GM18499 (cell line): ENCODE measurements at regions not wholly inside any gene's neighbourhood (a gene's known extent, or its start where the extent isn't known, plus 50 kb on each side); places are given as distances from the start of the nearest gene placed in this dataset.
"Not testable (repeated sequence)": the region's sequence is repeated elsewhere in the genome, so short reads cannot be mapped to it uniquely, and the experiment has no call there.

ENCODE experiments used
- ATAC-seq: cut with Tn5 transposase; IDR thresholded peaks from one replicate; pipeline ENCODE4 v1.9.1; 2021; ENCODE audit warnings: moderate number of reproducible peaks; ENCODE audit not compliant: insufficient read depth, unreplicated experiment

DNA sequence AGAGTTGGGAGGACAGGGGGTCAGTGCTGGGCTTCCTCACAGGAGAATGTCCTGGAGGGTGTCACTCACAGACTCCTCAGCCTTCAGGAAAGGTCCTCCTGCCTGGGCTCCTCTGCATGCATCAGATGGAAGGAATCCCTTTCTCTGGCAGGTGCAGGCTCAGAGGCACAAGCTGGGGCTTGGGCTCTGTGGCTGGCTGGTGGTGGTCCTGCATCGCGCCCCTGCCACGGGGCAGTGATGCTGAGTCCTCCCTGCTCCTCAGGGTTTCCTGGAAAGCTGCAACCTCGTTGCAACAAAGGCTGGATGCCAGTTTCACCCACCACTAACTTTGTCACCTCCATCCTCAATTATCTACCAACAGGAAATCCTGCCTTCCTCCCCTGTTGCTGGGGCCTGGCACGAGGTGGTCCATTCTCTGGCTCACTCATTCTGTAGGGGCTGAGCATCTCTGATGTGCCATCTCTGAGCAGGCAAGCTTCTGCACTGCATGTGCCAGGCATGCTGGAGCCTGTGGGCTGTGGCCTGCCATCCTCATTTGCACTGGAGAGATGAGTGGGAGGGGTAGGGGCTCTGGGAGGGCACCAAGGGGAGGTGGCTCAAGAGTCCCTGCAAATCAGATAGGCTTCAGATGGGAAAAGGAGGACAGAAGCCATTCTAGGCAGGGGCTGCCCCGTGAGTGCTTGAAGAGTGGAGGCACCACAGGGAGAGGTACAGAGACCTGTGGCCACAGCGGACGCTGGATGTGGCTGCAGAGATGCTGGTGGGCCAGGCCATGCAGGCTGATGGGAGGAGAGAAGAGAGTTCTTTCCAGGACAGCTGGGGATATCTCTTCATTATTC lies 272.6 kb upstream of the HS6ST1 start:
- no peak for ATAC-seq

DNA sequence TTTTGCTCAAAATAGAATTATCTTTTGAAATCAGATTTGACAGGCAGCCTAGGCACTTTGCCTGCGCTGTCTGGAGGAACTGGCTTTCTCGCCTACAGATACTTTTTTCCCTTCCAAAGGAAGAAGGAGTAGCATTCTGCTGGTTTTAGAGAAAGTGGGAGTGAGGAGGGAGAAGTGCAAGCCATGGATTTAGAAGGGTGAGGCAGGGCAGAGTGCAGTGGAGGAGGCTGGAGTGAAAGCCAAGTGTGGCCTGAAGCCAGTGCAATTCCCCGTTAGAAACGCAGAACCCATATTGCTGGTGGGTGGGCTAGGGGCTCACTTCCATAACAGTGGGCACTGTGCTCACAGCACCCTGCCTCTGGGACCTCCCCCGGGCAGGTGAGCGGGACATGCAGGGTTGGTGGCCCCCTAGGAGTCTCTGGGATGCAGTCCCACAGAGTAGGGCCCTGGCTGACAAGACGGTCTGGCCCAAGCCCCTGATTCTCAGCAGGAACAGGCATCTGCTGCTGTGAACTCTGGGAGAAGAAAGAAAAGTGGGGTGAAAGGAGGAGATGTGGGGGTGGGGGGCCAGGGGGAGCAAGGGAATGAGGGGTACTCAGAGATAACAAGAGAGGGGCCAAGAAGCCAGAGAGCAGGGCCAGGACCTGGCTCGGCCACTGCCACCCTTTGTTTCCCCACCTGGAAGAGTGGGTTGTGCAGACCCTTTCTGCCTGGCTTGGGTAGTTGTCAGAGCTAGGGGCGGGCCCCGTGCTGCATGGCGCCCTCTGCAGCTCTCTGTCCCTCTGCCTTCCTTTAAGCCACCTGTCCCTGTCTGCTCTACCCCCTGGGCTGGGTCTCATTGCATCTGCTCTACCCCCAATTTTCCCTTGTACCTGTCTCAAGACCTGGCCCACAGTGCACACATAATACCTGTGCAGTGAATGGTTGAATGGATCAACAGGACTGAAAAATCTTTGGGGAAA lies 273.5 kb upstream of the HS6ST1 start:
- no peak for ATAC-seq

DNA sequence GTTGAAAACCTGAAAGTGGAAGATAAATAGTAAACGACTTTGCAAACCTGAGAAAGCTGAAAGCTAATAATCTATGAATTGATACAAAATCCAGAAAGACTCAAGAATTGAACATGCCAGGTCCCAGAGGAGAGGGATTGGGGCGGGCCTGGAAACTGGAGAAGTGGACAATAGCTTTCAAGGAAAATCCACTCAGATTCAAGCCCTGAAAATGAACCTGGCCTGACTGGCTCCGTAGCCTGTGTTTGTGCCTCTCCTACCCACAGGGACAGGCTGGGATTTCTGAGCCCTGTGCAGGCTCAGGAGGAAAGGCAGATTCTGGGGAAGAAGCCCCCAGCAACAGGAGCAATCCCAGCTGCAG lies 274.8 kb upstream of the HS6ST1 start:
- ATAC-seq, result no peak

DNA sequence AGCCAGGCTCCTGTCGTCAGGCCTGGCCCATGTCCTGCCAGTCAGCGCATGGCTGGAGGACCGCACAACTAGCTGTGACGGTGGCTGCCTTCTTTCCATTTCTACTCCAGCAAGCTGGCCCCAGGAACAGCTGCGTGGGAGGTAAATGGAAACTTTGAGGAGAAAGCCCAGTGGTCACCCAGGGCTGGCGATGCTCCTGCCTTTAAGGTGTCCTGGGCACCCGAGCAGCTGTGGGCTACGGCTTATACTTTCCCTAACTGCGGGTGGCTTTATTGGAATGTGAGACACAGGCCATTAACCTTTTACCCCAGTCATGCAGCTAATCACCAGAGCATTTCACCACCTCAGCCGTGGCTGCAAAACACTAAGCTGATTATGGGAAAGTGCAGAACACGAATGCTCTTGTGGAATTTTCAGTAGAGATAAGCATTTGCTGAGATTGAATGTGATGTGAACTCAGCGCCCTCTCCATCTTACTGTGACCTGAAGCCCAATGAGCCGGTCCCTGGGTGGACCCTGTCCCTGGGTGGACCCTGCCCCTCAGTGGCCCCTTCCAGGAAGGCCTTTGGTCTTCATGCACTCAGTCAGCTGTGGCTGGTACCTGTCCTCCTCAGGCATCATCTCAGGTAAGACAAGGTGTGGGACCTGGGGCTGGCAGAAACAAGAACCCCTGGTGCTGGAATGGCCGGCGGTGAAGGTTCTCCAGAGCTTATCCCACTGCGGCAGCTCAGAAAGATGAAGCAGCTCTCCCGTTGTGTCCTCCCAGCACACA lies 275.4 kb upstream of the HS6ST1 start:
- ATAC-seq, result no peak

DNA sequence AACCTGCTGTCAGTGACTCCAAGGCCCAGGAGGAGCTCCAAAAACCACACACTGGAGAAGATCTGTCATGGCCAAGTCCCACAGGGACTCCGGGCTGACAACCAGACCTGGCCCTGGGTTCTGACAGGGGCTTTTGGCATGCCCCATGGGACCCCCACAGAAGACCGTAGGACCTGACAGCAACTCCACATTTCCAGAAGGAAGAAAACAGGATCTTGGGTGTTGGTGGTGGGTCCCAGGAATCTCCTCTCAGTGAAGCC lies 275.9 kb upstream of the HS6ST1 start:
- ATAC-seq, result no peak

- ATAC-seq, result no peak
Observed at GRCh38 chr2:128594953-128595677, 276.4 kb upstream of the HS6ST1 start.

DNA sequence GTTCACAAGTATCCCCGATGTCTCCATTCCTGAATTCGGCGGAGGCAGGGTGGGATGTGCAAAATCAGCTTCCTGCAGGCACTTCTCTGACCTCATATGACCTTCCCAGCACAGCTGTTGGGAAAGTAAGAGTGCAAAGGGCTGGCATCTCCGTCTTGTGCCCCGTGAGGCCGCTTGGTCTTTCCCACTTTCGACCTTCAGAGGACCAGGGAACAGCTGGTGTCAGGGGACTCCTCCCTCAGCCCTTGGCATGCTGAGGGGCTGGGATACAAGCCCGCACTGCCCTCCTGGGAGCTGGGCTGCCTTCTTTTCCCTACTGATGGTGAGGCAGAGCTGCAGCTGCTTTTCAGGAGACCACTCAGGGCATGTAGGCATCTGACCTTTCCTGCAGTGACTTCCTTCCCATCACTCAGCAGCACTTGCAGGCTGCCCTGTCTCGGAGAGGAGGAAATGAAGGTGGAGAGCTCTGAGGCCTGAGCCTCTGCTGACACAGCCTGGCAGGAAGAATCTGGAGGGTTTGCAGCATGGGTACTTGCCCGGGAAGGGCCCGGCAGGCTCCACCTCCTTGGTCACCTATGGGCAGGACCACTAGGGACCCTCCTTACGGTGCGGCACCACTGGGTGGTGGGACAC lies 277.2 kb upstream of the HS6ST1 start:
- ATAC-seq, result no peak

- no peak for ATAC-seq
Observed at GRCh38 chr2:128596396-128597120, 277.9 kb upstream of the HS6ST1 start.

GRCh38 chr2:128597121-128597762 lies 278.6 kb upstream of the HS6ST1 start:
- no peak for ATAC-seq

DNA sequence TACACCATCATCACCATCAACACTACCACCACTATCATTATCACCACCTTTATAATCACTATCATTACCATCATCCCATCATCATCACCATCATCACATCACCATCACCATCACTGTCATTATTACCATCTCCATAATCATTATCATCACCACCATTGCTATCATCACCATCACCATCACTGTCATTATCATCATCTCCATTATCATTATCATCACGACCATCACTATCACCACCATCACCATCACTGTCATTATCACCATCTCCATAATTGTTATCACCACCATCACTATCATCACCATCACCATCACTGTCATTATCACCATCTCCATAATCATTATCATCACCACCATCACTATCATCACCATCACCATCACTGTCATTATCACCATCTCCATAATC lies 279.6 kb upstream of the HS6ST1 start:
- not testable (repeated sequence) for ATAC-seq

- ATAC-seq, result no peak
Observed at GRCh38 chr2:128598862-128599441, 280.3 kb upstream of the HS6ST1 start.

- no peak for ATAC-seq
Observed at GRCh38 chr2:128599700-128600099, 281.0 kb upstream of the HS6ST1 start.

- no peak for ATAC-seq
Observed at GRCh38 chr2:128600581-128601297, 282.1 kb upstream of the HS6ST1 start.

GRCh38 chr2:128601298-128602037 lies 282.8 kb upstream of the HS6ST1 start:
- ATAC-seq, result no peak

DNA sequence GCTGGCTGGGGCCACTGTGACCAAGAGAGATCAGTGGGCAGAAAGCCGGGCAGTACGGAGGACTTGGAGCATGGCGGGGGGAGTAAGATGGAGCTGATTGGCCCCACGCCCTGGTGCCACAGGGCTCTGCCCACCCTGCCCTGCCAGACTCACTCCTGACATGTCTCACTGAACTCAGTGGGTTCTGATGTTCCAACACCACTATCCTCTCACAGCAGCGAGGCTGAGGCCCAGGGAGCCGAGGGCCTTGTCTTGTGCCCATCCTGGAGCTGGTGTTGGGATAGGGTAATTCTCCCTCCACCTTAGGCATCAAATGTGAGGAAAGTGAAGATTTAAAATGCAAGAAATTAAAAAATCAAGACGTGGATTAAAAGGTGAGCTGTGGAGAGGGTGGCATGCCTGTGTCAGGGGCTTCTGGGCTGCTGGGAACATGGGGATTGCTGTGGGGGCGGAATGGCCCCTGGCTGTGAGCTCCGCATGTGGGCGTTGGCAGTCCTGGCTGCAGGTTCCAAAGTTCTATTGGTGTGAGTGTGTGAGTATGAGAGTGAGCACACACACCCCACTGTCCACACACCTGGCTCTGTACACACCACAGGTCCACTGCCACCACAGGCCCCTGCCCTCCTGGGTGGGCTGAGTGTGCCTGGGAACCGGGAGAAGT lies 283.5 kb upstream of the HS6ST1 start:
- ATAC-seq, result no peak

DNA sequence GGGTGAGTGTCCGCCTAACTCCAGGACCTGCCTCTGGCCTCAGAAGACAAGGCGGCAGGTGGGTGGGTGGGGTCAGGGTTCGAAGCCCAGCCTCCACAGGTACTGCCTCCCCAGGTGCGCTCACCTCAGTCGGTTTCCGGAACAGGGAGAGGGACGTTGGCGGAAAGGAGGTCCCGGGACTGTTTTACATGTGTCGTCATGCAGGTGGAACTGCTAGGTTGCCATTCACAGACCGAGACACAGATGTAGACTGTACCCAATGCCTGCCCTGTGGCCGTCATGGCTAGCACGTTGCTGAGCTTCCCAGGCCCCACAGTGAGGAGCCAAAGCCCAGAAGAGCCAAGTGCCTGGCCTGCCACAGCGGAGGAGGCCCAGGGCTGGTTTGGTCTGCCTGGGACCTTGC lies 284.0 kb upstream of the HS6ST1 start:
- no peak for ATAC-seq
